Stimulated activated CD4-positive, alpha-beta T cell treated with anti-CD3 and anti-CD28 coated beads, Interleukin-1b, Interleukin-23, amount 100 ng/mL, for 4 hours (primary cell): ENCODE measurements at regions not wholly inside any gene's neighbourhood (a gene's known extent, or its start where the extent isn't known, plus 50 kb on each side); places are given as distances from the start of the nearest gene placed in this dataset.
A peak's percentile ranks its signal among the peaks of the same experiment; 100 is the strongest.
"Not testable (repeated sequence)": the region's sequence is repeated elsewhere in the genome, so short reads cannot be mapped to it uniquely, and the experiment has no call there.

Source experiments
- DNase-seq, 2 donors: peaks; one replicate each; pipeline ENCODE4 v3.0.0-alpha.2; 2020; ENCODE audit warnings: low read depth in 2 of 2

GRCh38 chr6:28802417-28803336, 121.1 kb downstream of the TRIM27 start:
- DNase-seq: no peak

GRCh38 chr6:28803337-28803709, 120.5 kb downstream of the TRIM27 start:
- no peak for DNase-seq

DNA sequence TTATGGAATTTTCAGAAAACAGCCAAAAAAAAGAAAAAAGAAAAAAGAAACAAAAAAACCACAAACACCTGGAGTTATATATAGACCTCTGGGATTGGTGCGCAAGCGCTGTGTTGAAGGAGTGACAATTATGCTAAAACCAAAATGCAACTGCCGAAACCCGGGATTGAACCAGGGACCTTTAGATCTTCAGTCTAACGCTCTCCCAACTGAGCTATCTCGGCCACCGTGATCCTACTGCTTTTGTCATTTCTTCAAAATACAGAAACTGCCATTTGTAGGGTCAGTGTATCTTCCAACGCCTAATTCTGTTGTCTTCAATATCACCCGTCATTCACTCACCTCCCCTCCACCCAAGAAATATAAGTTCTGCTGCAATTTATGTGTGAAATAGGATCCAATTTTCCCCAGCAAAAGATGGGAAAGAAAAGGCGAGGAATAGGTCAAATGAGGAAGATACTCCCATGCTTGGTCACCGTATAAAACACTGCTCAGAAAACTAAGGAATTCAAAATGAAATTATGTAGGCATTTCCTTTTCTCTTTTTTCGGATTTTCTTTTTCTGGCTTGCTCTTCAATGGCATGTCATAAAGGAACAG, 116.0 kb downstream of the TRIM27 start:
- DNase-seq: no peak

DNA sequence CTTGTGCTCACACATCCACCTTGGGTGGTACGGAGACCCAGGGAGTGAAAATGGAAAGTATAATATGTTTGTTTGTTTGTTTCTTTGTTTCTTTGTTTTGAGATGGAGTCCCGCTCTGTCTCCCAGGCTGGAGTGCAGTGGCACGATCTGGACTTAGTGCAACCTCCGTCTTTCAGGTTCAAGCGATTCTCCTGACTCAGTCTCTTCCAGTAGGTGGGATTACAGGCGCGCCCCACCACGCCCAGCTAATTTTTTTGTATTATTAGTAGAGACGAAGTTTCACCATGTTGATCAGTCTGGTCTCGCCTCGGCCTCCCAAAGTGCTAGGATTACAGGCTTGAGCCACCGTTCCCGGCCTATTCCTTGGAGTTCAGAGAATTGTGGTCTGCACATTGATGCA, 115.4 kb downstream of the TRIM27 start:
- no peak for DNase-seq

DNA sequence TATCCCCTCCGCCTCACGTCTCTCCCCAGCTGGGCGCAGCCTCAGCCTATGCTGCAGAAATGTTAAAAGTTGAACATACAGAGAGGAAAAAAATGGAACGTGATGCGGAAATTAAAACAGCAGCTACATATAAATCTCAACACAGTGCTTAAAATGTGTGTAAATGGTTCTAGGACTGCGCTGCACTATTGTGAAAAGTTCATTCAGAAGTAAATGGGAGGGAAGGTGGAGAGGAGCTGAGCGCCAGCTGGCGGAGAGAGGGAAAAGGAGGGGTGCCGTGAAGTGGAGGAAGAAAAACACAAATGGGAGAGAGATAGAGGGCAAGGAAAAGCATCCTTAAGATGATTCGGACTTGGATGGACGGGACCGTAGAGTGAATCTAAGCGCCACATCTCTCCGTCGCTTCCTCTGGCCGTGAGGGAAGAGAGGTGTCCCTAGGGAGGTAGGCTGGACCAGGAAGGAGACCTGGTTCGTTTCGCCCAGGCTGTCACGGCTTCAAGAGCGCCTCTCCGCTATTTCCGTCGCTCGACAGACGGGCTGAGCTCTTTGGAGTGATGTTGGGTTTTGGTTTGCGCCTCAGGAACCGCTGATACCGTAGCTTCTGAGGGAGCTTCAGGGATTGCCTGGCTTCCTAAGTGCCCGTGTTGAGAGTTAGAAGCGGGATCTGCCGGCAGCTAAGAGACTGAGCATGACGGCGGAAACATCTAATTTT, 113.7 kb downstream of the TRIM27 start:
- no peak for DNase-seq

GRCh38 chr6:28810659-28811053, 113.1 kb downstream of the TRIM27 start:
- DNase-seq: no peak

GRCh38 chr6:28811873-28812272, 111.9 kb downstream of the TRIM27 start:
- DNase-seq: no peak

- no peak for DNase-seq
Observed at GRCh38 chr6:28812778-28813569, 110.8 kb downstream of the TRIM27 start.

DNA sequence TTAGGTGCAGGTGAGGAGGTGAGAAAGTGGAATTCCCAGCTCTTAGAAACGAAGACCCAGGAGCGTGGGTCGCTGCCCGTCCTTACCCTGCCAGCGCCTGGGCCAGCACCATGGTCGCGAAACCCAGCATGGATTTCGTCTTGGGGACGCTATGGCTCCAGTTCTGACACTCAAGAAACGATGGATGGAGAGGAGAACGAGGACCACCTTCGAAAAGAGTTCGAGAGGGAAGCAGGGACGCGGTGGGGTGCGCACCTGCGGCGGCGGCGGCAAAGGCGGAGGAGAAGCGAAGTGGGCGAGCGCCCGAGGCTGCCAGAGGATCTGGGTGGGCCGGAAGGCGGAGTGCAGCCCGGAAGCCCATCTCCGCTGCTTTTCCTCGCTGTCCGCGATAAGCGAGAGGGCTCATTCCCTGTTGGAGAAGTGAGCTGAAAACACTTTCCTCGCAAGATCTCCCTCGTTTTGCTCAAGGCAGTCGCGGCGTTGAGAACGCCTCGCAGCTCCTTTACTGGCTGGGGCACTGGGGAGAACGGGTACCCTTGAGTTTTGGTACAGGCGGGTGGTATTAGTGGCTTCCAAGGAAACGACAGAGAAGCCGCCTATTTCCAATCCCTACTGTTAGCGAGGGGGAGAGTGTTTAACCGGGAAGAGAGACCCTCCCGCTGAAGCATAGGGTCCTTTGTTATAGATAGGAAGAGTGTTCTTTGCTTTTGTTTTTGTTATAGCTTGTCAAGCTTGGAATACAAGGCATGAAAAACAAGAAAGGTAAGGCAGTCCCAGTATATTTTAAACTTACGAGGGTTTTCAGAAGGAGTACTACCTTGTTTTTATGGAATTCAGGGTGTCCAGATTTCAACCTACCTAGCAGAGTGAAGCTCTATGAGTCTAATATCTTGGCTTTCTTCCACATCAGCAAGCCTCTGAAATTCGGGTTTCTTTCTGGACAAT, 109.5 kb downstream of the TRIM27 start:
- DNase-seq: no peak

- no peak for DNase-seq
Observed at GRCh38 chr6:28816339-28816908, 107.4 kb downstream of the TRIM27 start.

DNA sequence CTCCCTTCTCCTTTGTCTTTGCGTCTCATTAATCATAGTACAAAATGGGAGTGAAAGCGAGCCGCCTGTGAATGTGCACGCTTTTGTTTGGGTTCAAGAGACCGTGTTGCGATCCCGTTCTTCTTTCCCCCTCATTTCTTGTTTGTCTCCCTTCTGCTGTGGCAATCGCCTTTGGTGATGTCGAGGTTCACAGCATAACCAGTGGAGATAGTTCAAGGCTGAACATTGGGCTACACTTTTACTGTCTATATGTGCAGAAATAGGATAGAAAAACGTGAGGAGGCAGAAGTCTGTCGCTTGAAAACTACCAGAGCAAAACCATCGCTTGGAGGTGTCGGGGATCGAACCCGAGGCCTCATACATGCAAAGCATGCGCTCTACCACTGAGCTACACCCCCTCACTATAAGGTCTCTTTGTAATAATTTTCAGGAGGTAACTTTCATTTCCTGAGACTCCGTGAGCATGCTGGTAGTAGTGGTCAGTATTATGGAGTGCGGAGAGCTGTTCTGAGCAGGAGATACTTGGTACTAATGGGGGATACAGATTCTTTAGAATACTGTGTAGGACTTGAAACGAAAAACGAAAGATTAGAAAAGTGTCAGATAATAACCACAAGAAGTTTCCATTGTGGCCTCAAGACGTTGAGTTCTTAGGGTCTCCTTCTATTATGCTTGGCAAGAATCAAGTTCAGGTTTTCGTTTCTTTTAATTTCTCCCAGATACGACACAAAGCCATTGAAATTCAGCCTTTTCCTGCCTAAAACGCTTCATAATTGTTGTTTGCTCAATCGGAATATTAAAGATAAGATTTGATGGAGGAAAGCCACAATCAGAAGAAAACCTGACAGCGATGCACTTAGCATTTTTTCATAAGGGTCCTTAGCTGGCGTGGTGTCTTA, 106.6 kb downstream of the TRIM27 start:
- no peak for DNase-seq

DNA sequence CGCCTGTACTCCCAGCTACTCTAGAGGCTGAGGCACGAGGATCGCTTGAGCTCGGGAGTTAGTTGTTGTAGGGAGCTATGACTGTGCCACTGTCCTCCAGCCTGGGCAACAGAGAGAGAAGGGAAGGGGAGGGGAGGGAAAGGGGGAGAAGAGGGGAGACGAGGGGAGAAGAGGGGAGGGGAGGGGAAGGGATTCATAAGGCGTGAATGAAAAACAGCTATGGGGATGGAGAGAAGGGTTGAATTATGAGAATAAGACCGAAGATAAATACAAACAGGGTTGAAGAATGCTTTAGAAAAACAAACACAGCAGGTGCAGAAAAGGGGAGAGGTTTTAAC, 106.0 kb downstream of the TRIM27 start:
- no peak for DNase-seq

DNA sequence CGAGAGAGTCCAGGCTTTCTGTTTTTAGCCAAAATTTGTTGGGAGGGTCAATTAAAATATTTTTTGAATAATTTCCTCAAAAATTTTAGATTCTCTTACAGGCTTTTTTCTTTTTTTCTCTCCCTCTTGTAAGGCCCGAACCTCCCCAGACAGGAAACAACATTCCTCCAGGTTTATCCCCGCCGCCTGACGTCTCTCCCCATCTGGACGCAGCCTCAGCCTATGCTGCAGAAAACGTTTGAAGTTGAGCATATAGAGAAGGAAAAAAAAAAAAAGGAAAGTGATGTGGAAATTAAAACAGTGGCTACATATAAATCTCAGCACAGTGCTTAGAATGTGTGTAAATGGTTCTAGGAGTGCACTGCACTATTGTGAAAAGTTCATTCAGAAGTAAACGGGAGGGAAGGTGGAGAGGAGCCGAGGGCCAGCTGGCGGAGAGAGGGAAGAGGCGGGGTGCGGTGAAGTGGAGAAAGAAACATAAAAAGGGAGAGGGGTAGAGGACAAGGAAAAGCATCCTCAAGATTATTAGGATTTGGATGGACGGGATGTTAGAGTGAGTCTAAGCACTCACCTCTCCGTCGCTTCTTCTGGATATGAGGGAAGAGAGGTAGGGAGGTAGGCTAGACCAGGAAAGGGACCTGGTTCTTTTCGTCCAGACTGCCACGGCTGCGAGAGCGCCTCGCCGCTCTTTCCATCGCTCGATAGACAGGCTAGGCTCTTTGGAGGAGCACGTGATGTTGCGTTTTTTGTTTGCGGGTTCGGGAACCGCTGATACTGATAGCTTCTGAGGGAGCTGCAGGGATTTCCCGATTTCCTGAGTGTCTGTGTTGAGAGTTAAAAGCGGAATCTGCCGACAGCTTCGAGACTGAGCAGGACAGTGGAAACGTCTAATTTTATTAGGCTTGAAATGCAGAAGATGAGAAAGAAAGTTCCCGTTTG, 98.7 kb downstream of the TRIM27 start:
- DNase-seq: no peak

GRCh38 chr6:28825732-28826293, 98.0 kb downstream of the TRIM27 start:
- no peak for DNase-seq

DNA sequence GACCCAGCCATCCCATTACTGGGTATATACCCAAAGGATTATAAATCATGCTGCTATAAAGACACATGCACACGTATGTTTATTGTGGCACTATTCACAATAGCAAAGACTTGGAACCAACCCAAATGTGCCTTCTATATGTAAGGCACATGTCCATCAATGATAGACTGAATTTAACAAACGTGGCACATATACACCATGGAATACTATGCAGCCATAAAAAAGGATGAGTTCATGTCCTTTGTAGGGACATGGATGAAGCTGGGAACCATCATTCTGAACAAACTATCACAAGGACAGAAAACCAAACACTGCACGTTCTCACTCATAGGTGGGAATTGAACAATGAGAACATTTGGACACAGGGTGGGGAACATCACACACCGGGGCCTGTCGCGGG, 92.1 kb downstream of the TRIM27 start:
- DNase-seq: not testable (repeated sequence)

GRCh38 chr6:28836703-28837102, 87.1 kb downstream of the TRIM27 start:
- DNase-seq: not testable (repeated sequence)

DNA sequence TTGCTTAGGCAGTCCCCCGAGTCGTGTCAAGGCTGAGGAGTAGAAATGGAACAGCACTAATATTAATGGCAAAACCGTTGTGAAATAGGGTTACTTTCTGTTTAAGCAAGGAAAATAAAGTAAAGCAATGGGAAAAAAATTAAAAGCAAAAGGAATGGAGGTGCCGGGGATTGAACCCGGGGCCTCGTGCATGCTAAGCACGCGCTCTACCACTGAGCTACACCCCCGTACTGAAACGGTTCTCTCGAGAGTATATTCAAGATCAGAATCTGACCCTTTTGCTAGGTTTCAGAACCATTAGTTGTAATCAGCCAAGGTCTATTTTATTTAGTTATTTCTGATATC, 85.5 kb downstream of the TRIM27 start:
- peak; percentile 49 to 85 for DNase-seq
